Neural progenitor cell (in vitro differentiated cells): ENCODE measurements at regions not wholly inside any gene's neighbourhood (a gene's known extent, or its start where the extent isn't known, plus 50 kb on each side); places are given as distances from the start of the nearest gene placed in this dataset.

Experiments used
- CTCF ChIP-seq: fragments of 200-600 bp; sonication (generic); IDR thresholded peaks from 2 replicates; pipeline ENCODE4 v1.5.1; 2017; ENCODE audit warnings: antibody characterized with exemption, mild to moderate bottlenecking
- EZH2 ChIP-seq: fragments of 200-600 bp; sonication (generic); IDR thresholded peaks from 2 replicates; pipeline ENCODE4 v1.6.1; 2017; ENCODE audit warnings: antibody characterized with exemption, mild to moderate bottlenecking, moderate library complexity

GRCh38 chr11:28476864-28477263, 368.7 kb downstream of the METTL15 start:
- TF ChIP-seq CTCF (no peak), EZH2 (no peak)
